HepG2 (cell line): ENCODE measurements at regions not wholly inside any gene's neighbourhood (a gene's known extent, or its start where the extent isn't known, plus 50 kb on each side); places are given as distances from the start of the nearest gene placed in this dataset.

Source experiments
- GATA4 ChIP-seq: sonication (generic); IDR thresholded peaks from 2 replicates; pipeline ENCODE4 v1.6.1; 2016; ENCODE audit warnings: antibody characterized with exemption, low read depth, borderline replicate concordance
- HOMEZ ChIP-seq: IDR thresholded peaks from 2 replicates; pipeline ENCODE4 v1.6.1; 2016; ENCODE audit warnings: low read depth
- PCBP2 ChIP-seq: fragments of 200-400 bp; formaldehyde crosslinking; optimal IDR thresholded peaks from 2 replicates; pipeline ENCODE3; 2018; ENCODE audit warnings: low read length, low read depth; ENCODE audit not compliant: poor library complexity, severe bottlenecking
- TBX2 ChIP-seq: sonication (generic); formaldehyde crosslinking; IDR thresholded peaks from 2 replicates; pipeline ENCODE4 v1.5.0; 2020; ENCODE audit warnings: missing genetic modification reagents, mild to moderate bottlenecking, borderline replicate concordance
- ZNF609 ChIP-seq: sonication (generic); formaldehyde crosslinking; IDR thresholded peaks from 2 replicates; pipeline ENCODE4 v1.4.0; 2020; ENCODE audit warnings: mild to moderate bottlenecking, missing genetic modification reagents, borderline replicate concordance
- ZNF772 ChIP-seq: sonication (generic); formaldehyde crosslinking; IDR thresholded peaks from 2 replicates; pipeline ENCODE4 v1.5.0; 2020; ENCODE audit warnings: mild to moderate bottlenecking, missing genetic modification reagents
- TF ChIP-seq, protein P1 (sequence below): sonication (generic); formaldehyde crosslinking; IDR thresholded peaks from 2 replicates; pipeline ENCODE4 v1.4.0; 2020; ENCODE audit warnings: missing genetic modification reagents, borderline replicate concordance

GRCh38 chr7:43010061-43010460 is 77.9 kb downstream of the MRPL32 start (continued):
- TF ChIP-seq, protein P1, sequence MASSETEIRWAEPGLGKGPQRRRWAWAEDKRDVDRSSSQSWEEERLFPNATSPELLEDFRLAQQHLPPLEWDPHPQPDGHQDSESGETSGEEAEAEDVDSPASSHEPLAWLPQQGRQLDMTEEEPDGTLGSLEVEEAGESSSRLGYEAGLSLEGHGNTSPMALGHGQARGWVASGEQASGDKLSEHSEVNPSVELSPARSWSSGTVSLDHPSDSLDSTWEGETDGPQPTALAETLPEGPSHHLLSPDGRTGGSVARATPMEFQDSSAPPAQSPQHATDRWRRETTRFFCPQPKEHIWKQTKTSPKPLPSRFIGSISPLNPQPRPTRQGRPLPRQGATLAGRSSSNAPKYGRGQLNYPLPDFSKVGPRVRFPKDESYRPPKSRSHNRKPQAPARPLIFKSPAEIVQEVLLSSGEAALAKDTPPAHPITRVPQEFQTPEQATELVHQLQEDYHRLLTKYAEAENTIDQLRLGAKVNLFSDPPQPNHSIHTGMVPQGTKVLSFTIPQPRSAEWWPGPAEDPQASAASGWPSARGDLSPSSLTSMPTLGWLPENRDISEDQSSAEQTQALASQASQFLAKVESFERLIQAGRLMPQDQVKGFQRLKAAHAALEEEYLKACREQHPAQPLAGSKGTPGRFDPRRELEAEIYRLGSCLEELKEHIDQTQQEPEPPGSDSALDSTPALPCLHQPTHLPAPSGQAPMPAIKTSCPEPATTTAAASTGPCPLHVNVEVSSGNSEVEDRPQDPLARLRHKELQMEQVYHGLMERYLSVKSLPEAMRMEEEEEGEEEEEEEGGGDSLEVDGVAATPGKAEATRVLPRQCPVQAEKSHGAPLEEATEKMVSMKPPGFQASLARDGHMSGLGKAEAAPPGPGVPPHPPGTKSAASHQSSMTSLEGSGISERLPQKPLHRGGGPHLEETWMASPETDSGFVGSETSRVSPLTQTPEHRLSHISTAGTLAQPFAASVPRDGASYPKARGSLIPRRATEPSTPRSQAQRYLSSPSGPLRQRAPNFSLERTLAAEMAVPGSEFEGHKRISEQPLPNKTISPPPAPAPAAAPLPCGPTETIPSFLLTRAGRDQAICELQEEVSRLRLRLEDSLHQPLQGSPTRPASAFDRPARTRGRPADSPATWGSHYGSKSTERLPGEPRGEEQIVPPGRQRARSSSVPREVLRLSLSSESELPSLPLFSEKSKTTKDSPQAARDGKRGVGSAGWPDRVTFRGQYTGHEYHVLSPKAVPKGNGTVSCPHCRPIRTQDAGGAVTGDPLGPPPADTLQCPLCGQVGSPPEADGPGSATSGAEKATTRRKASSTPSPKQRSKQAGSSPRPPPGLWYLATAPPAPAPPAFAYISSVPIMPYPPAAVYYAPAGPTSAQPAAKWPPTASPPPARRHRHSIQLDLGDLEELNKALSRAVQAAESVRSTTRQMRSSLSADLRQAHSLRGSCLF (CRISPR knock-in tag) = no peak
- no peak for TF ChIP-seq ZNF609 (CRISPR knock-in tag)
- TF ChIP-seq ZNF772 (CRISPR knock-in tag) = no peak
- no peak for TF ChIP-seq GATA4
- no peak for TF ChIP-seq TBX2
- TF ChIP-seq PCBP2 = no peak
- no peak for TF ChIP-seq HOMEZ
- TF ChIP-seq, all 625 proteins: peak for 0
